ENCODE measurements at regions not wholly inside any gene's neighbourhood (a gene's known extent, or its start where the extent isn't known, plus 50 kb on each side); places are given as distances from the start of the nearest gene placed in this dataset.

GRCh38 chr7:113635492-113635891, 283.3 kb downstream of the PPP1R3A start:
- H3K4me3 ChIP-seq (ENCODE audit: low read length, poor library complexity, severe bottlenecking), result no peak overlapping the region

GRCh38 chr7:113633073-113633472, 285.7 kb downstream of the PPP1R3A start:
- Histone ChIP-seq H2AFZ (ENCODE audit: low read length) (no peak overlapping the region), H3K79me2 (ENCODE audit: insufficient read depth, low read length) (no peaks in the 10 kb centered on the region), H3K4me3 (ENCODE audit: low read length, poor library complexity, severe bottlenecking) (no peak overlapping the region), H3K9me3 (ENCODE audit: insufficient read depth, low read depth, low read length) (no peaks in the 10 kb centered on the region), H3K27me3 (ENCODE audit: insufficient read depth, low read length, poor library complexity, severe bottlenecking) (no peaks in the 10 kb centered on the region), H3K9me2 (replicated peaks; ENCODE audit: low read depth, low read length) (no peaks in the 10 kb centered on the region), H3K36me3 (ENCODE audit: insufficient read depth, low read length) (no peaks in the 10 kb centered on the region), H3K4me1 (ENCODE audit: insufficient read depth, low read length, poor library complexity, severe bottlenecking) (no peaks in the 10 kb centered on the region), H3K4me2 (ENCODE audit: low read depth, low read length, poor library complexity, severe bottlenecking) (no peak overlapping the region), H3K9ac (ENCODE audit: low read depth, low read length, poor library complexity, severe bottlenecking) (no peak overlapping the region), H3F3A (ENCODE audit: low read depth) (no peaks in the 10 kb centered on the region), H4K20me1 (ENCODE audit: insufficient read depth, low read length, poor library complexity, severe bottlenecking) (no peaks in the 10 kb centered on the region)
- TF ChIP-seq EZH2phosphoT487 (IDR thresholded peaks at IDR 0.05; ENCODE audit: borderline replicate concordance) (no peak), CTCF (conservative IDR thresholded peaks at IDR 0.05; ENCODE audit: low read length) (no peak)

More at GRCh38 chr7:113635492-113635891, 283.3 kb downstream of the PPP1R3A start:
- Histone ChIP-seq H3K4me2 (ENCODE audit: low read depth, low read length, poor library complexity, severe bottlenecking) (no peak overlapping the region), H3K36me3 (ENCODE audit: insufficient read depth, low read length) (no peaks in the 10 kb centered on the region), H3K9me3 (ENCODE audit: insufficient read depth, low read depth, low read length) (no peaks in the 10 kb centered on the region; the same call in 1 of the 2 replicates), H3K27me3 (ENCODE audit: insufficient read depth, low read length, poor library complexity, severe bottlenecking) (no peaks in the 10 kb centered on the region), H3K9me2 (replicated peaks; ENCODE audit: low read depth, low read length) (no peaks in the 10 kb centered on the region), H2AFZ (ENCODE audit: low read length) (no peak overlapping the region), H3K4me1 (ENCODE audit: insufficient read depth, low read length, poor library complexity, severe bottlenecking) (no peaks in the 10 kb centered on the region), H3K79me2 (ENCODE audit: insufficient read depth, low read length) (no peaks in the 10 kb centered on the region), H3F3A (ENCODE audit: low read depth) (no peaks in the 10 kb centered on the region), H4K20me1 (ENCODE audit: insufficient read depth, low read length, poor library complexity, severe bottlenecking) (no peaks in the 10 kb centered on the region), H3K9ac (ENCODE audit: low read depth, low read length, poor library complexity, severe bottlenecking) (no peak overlapping the region)
- TF ChIP-seq EZH2phosphoT487 (IDR thresholded peaks at IDR 0.05; ENCODE audit: borderline replicate concordance) (no peak), CTCF (conservative IDR thresholded peaks at IDR 0.05; ENCODE audit: low read length) (no peak)

- Histone ChIP-seq H3K4me3 (ENCODE audit: low read length, poor library complexity, severe bottlenecking) (no peak overlapping the region), H3F3A (ENCODE audit: low read depth) (no peaks in the 10 kb centered on the region), H4K20me1 (ENCODE audit: insufficient read depth, low read length, poor library complexity, severe bottlenecking) (no peaks in the 10 kb centered on the region), H3K9me3 (ENCODE audit: insufficient read depth, low read depth, low read length) (no peaks in the 10 kb centered on the region), H3K9me2 (replicated peaks; ENCODE audit: low read depth, low read length) (no peaks in the 10 kb centered on the region), H3K9ac (ENCODE audit: low read depth, low read length, poor library complexity, severe bottlenecking) (no peak overlapping the region), H2AFZ (ENCODE audit: low read length) (0 out of 2 replicates have a peak overlapping the region, but pooled peaks have one; percentile 20), H3K4me1 (ENCODE audit: insufficient read depth, low read length, poor library complexity, severe bottlenecking) (no peaks in the 10 kb centered on the region), H3K79me2 (ENCODE audit: insufficient read depth, low read length) (no peaks in the 10 kb centered on the region), H3K27me3 (ENCODE audit: insufficient read depth, low read length, poor library complexity, severe bottlenecking) (no peaks in the 10 kb centered on the region), H3K4me2 (ENCODE audit: low read depth, low read length, poor library complexity, severe bottlenecking) (no peak overlapping the region), H3K36me3 (ENCODE audit: insufficient read depth, low read length) (no peaks in the 10 kb centered on the region)
- no peak for TF ChIP-seq CTCF (conservative IDR thresholded peaks at IDR 0.05; ENCODE audit: low read length)
- no peak for TF ChIP-seq EZH2phosphoT487 (IDR thresholded peaks at IDR 0.05; ENCODE audit: borderline replicate concordance)
These were observed 289.6 kb downstream of the PPP1R3A start for GRCh38 chr7:113628948-113629847.
